Liver (tissue), 8 donors: ENCODE measurements at regions not wholly inside any gene's neighbourhood (a gene's known extent, or its start where the extent isn't known, plus 50 kb on each side); places are given as distances from the start of the nearest gene placed in this dataset.

Experiments used
- DNase-seq: peaks from one replicate; pipeline ENCODE4 v3.0.0-alpha.2; 2017; ENCODE audit warnings: low spot score
- H3K27ac ChIP-seq, 2 donors: one replicate each; pipeline ENCODE4 v1.7.0; 2013; ENCODE audit warnings: inconsistent platforms in 2 of 2, low read length in 2 of 2, control low read depth in 1 of 2, low read depth in 1 of 2, mild to moderate bottlenecking in 1 of 2
- H3K27me3 ChIP-seq, 4 donors: one replicate each; pipeline versions ENCODE4 v1.6.1 to v1.7.0; 2013; ENCODE audit warnings: low read length in 3 of 4, inconsistent platforms in 1 of 4, mild to moderate bottlenecking in 1 of 4, moderate library complexity in 1 of 4; ENCODE audit not compliant: control insufficient read depth in 4 of 4, insufficient read depth in 4 of 4
- H3K36me3 ChIP-seq, 4 donors: one replicate each; pipeline versions ENCODE4 v1.6.1 to v1.7.0; 2013; ENCODE audit warnings: low read length in 3 of 4, mild to moderate bottlenecking in 3 of 4, low read depth in 1 of 4, moderate library complexity in 1 of 4; ENCODE audit not compliant: control insufficient read depth in 4 of 4, insufficient read depth in 3 of 4
- H3K4me1 ChIP-seq, 4 donors: one replicate each; pipeline versions ENCODE4 v1.6.1 to v1.7.0; 2013; ENCODE audit warnings: low read length in 3 of 4, mild to moderate bottlenecking in 3 of 4, moderate library complexity in 1 of 4; ENCODE audit not compliant: control insufficient read depth in 4 of 4, insufficient read depth in 4 of 4
- H3K4me3 ChIP-seq, 3 donors: one replicate each; pipeline versions ENCODE4 v1.6.1 to v1.7.0; 2013; ENCODE audit warnings: low read length in 3 of 3, control low read depth in 1 of 3, low read depth in 1 of 3, mild to moderate bottlenecking in 1 of 3
- H3K9ac ChIP-seq, 2 donors: one replicate each; pipeline ENCODE4 v1.7.0; 2013; ENCODE audit warnings: low read length in 2 of 2, mild to moderate bottlenecking in 2 of 2, moderate library complexity in 2 of 2, control low read depth in 1 of 2, low read depth in 1 of 2
- H3K9me3 ChIP-seq, 4 donors: one replicate each; pipeline versions ENCODE4 v1.6.1 to v1.7.0; 2013; ENCODE audit warnings: low read length in 3 of 4; ENCODE audit not compliant: control insufficient read depth in 4 of 4
- ATF3 ChIP-seq: IDR thresholded peaks from 2 replicates; pipeline ENCODE4 v1.6.1; 2016; ENCODE audit warnings: antibody characterized with exemption
- CTCF ChIP-seq: fragments of 150-350 bp; IDR thresholded peaks from 2 replicates; pipeline ENCODE4 v1.5.1; 2017; ENCODE audit warnings: improper control_type of control experiment, low read depth, low read length; ENCODE audit not compliant: missing input control
- EGR1 ChIP-seq, 2 donors: IDR thresholded peaks; 2 replicates each; pipeline ENCODE4 v1.6.1; 2016 to 2018; ENCODE audit warnings: antibody characterized with exemption in 2 of 2, low read depth in 2 of 2
- FOXA1 ChIP-seq: IDR thresholded peaks from 2 replicates; pipeline ENCODE4 v1.6.1; 2016; ENCODE audit warnings: antibody characterized with exemption
- FOXA2 ChIP-seq: IDR thresholded peaks from 2 replicates; pipeline ENCODE4 v1.6.1; 2016; ENCODE audit warnings: antibody characterized with exemption
- GABPA ChIP-seq, 2 donors: IDR thresholded peaks in 1 of 2; conservative IDR thresholded peaks in 1 of 2; 2 replicates each; pipeline ENCODE4 v1.6.1; 2016; ENCODE audit warnings: antibody characterized with exemption in 2 of 2, mild to moderate bottlenecking in 1 of 2, moderate library complexity in 1 of 2
- HNF4A ChIP-seq, 2 donors: conservative IDR thresholded peaks; 2 replicates each; pipeline ENCODE4 v1.6.1; 2016; ENCODE audit warnings: antibody characterized with exemption in 2 of 2, mild to moderate bottlenecking in 2 of 2
- HNF4G ChIP-seq: IDR thresholded peaks from 2 replicates; pipeline ENCODE4 v1.6.1; 2016; ENCODE audit warnings: antibody characterized with exemption
- JUND ChIP-seq, 2 donors: IDR thresholded peaks; 2 replicates each; pipeline ENCODE4 v1.6.1; 2016; ENCODE audit warnings: antibody characterized with exemption in 2 of 2
- MAX ChIP-seq: IDR thresholded peaks from 2 replicates; pipeline ENCODE4 v1.6.1; 2016; ENCODE audit warnings: antibody characterized with exemption
- NR2F2 ChIP-seq: IDR thresholded peaks from 2 replicates; pipeline ENCODE4 v1.6.1; 2016; ENCODE audit warnings: antibody characterized with exemption
- RAD21 ChIP-seq, 2 donors: IDR thresholded peaks; 2 replicates each; pipeline ENCODE4 v1.6.1; 2016; ENCODE audit warnings: antibody characterized with exemption in 2 of 2, mild to moderate bottlenecking in 2 of 2
- REST ChIP-seq: IDR thresholded peaks from 2 replicates; pipeline ENCODE4 v1.6.1; 2016; ENCODE audit warnings: antibody characterized with exemption, mild to moderate bottlenecking
- RXRA ChIP-seq, 2 donors: IDR thresholded peaks; 2 replicates each; pipeline ENCODE4 v1.6.1; 2017 to 2018; ENCODE audit warnings: antibody characterized with exemption in 2 of 2, mild to moderate bottlenecking in 1 of 2
- SP1 ChIP-seq: IDR thresholded peaks from 2 replicates; pipeline ENCODE4 v1.6.1; 2018; ENCODE audit warnings: antibody characterized with exemption, mild to moderate bottlenecking
- TAF1 ChIP-seq: conservative IDR thresholded peaks from 2 replicates; pipeline ENCODE4 v1.6.1; 2016; ENCODE audit warnings: antibody characterized with exemption, mild to moderate bottlenecking
- YY1 ChIP-seq: IDR thresholded peaks from 2 replicates; pipeline ENCODE4 v1.6.1; 2016; ENCODE audit warnings: antibody characterized with exemption, mild to moderate bottlenecking
- ZBTB33 ChIP-seq: IDR thresholded peaks from 2 replicates; pipeline ENCODE4 v1.6.1; 2016; ENCODE audit warnings: antibody characterized with exemption
- WGBS: extraction: QIAGEN DNeasy Blood & Tissue Kit; methylation state at CpG from one replicate; pipeline ENCODE4 v1.1.7; 2013; 5-methylcytosine and 5-hydroxymethylcytosine counted together
- donor health status: healthy.
- donor health status: healthy.
- donor health status: healthy.
- donor health status: healthy.
- donor health status: healthy.

- no peak for DNase-seq
- no peak for TF ChIP-seq NR2F2
- TF ChIP-seq JUND (IDR thresholded peaks at IDR 0.05) = no peak
- no peak for TF ChIP-seq FOXA2
- TF ChIP-seq HNF4G = no peak
- no peak for TF ChIP-seq MAX
- no peak for TF ChIP-seq HNF4A (conservative IDR thresholded peaks at IDR 0.05)
- TF ChIP-seq YY1 = no peak
- TF ChIP-seq EGR1 (IDR thresholded peaks at IDR 0.05; ENCODE audit: low read depth in 2 of 2) = no peak
- no peak for TF ChIP-seq CTCF
- TF ChIP-seq GABPA (IDR thresholded peaks at IDR 0.05 in 1 of 2, conservative IDR thresholded peaks at IDR 0.05 in 1 of 2) = no peak
- TF ChIP-seq REST = no peak
- no peak for TF ChIP-seq RAD21 (IDR thresholded peaks at IDR 0.05)
- no peak for TF ChIP-seq ZBTB33
- no peak for TF ChIP-seq FOXA1
- TF ChIP-seq TAF1 = no peak
- TF ChIP-seq RXRA (IDR thresholded peaks at IDR 0.05) = no peak
- TF ChIP-seq SP1 = no peak
- H3K27me3 ChIP-seq = no peaks in the 10 kb centered on the region
- no peaks in the 10 kb centered on the region for H3K9me3 ChIP-seq
- WGBS = 81% methylated on average over 2 of the region's 2 CpGs
- H3K9ac ChIP-seq = no peak overlapping the region
- no peaks in the 10 kb centered on the region for H3K4me1 ChIP-seq
- H3K36me3 ChIP-seq = no peaks in the 10 kb centered on the region
- H3K4me3 ChIP-seq = no peak overlapping the region
- H3K27ac ChIP-seq = no peak overlapping the region
Observed at GRCh38 chr4:58935332-58935731, 1825.1 kb upstream of the IGFBP7 start.

- Histone ChIP-seq H3K4me3 (no peak overlapping the region), H3K36me3 (no peaks in the 10 kb centered on the region), H3K9me3 (no peaks in the 10 kb centered on the region), H3K9ac (no peak overlapping the region), H3K27me3 (no peaks in the 10 kb centered on the region), H3K4me1 (no peaks in the 10 kb centered on the region), H3K27ac (no peak overlapping the region)
- DNase-seq = no peak
- 56% methylated on average over 1 of the region's 1 CpG for WGBS
- no peak for TF ChIP-seq NR2F2
- TF ChIP-seq HNF4A (conservative IDR thresholded peaks at IDR 0.05) = no peak
- no peak for TF ChIP-seq FOXA1
- no peak for TF ChIP-seq REST
- TF ChIP-seq CTCF = no peak
- no peak for TF ChIP-seq HNF4G
- no peak for TF ChIP-seq RAD21 (IDR thresholded peaks at IDR 0.05)
- TF ChIP-seq TAF1 = no peak
- no peak for TF ChIP-seq ATF3
- no peak for TF ChIP-seq JUND (IDR thresholded peaks at IDR 0.05)
- no peak for TF ChIP-seq RXRA (IDR thresholded peaks at IDR 0.05)
- no peak for TF ChIP-seq FOXA2
Observed at GRCh38 chr4:58936436-58936835, 1826.3 kb upstream of the IGFBP7 start.
